HT-29 (cell line): ENCODE measurements at regions not wholly inside any gene's neighbourhood (a gene's known extent, or its start where the extent isn't known, plus 50 kb on each side); places are given as distances from the start of the nearest gene placed in this dataset.
"Not testable (repeated sequence)": the region's sequence is repeated elsewhere in the genome, so short reads cannot be mapped to it uniquely, and the experiment has no call there.

Source experiments
- DNase-seq: peaks from one replicate; pipeline ENCODE4 v3.0.0-alpha.2; 2015; ENCODE audit warnings: low spot score

GRCh38 chr10:118805146-118805545 lies 50.4 kb upstream of the CACUL1 start:
- DNase-seq, result no peak

GRCh38 chr10:118807512-118808305 lies 52.9 kb upstream of the CACUL1 start:
- DNase-seq, result no peak

DNA sequence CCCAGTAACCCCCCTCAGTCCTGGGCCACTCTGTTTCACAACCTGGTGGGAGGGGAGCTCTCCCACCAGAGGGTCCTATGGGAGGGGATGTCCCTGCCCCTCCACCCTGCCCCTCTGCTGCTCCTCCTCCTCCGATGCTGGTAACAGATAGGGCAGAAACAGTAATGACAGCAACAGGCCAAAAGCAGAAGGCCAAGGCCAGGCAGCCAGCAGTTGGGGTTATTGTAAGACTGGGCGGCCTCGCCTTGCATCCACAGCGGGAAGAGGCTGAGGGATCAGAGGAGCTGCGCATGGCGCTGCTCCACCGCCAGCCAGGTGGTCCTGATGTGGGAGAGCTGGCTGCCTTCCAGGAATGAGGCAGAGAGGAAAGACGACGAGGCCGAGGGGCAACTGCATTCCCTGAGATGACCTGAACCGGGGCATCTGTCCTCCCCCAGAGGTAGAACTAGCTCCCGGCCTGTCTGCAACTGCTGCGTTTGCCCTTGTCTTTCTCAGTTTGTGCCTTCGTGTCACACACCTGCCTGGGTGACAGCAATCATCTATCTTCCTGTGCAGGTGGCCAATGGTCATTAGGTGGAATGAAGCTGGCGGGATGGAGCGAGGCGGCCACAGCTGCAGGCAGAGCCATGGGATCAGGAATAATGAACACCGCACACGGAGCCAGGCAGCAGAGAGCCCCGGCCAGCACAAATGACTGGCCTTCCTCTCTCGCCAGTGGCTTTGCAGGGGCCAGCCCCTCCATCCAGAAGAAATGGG lies 54.0 kb upstream of the CACUL1 start:
- no peak for DNase-seq

- no peak for DNase-seq
Observed at GRCh38 chr10:118809357-118810220, 54.8 kb upstream of the CACUL1 start.

- DNase-seq, result no peak
Observed at GRCh38 chr10:118810796-118811505, 56.2 kb upstream of the CACUL1 start.

GRCh38 chr10:118811675-118812392 lies 57.1 kb upstream of the CACUL1 start:
- DNase-seq, result no peak

DNA sequence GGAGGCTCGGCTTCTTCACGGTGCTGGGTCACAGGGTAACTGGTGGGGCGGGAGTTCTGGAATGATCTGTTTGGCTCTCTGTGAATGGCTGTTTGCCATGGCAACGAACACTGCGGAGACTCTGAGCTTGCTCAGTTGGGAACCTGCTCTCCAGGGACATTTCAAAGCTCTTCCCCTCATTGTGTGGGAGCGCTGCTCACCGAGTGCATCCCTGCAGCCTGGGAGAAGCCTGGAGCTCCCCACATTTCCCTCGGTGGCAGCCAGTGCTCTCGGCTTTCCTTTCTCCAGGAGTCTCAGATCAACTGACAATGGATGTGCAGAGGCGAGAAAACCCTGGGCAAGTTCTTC lies 57.6 kb upstream of the CACUL1 start:
- DNase-seq, result no peak

DNA sequence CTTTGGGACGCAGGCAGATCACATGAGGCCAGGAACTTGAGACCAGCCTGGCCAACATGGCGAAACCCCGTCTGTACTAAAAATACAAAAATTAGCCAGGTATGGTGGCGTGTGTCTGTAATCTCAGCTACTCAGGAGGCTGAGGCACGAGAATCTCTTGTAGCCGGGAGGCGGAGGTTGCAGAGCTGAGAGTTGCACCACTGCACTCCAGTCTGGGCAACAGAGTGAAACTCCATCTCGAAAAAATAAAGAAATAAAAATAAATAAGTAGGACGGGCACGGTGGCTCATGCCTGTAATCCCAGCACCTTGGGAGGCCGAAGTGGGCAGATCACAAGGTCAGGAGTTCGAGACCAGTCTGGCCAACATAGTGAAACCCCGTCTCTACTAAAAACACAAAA lies 58.2 kb upstream of the CACUL1 start:
- DNase-seq, result not testable (repeated sequence)

- DNase-seq, result no peak
Observed at GRCh38 chr10:118816471-118817168, 61.9 kb upstream of the CACUL1 start.

DNA sequence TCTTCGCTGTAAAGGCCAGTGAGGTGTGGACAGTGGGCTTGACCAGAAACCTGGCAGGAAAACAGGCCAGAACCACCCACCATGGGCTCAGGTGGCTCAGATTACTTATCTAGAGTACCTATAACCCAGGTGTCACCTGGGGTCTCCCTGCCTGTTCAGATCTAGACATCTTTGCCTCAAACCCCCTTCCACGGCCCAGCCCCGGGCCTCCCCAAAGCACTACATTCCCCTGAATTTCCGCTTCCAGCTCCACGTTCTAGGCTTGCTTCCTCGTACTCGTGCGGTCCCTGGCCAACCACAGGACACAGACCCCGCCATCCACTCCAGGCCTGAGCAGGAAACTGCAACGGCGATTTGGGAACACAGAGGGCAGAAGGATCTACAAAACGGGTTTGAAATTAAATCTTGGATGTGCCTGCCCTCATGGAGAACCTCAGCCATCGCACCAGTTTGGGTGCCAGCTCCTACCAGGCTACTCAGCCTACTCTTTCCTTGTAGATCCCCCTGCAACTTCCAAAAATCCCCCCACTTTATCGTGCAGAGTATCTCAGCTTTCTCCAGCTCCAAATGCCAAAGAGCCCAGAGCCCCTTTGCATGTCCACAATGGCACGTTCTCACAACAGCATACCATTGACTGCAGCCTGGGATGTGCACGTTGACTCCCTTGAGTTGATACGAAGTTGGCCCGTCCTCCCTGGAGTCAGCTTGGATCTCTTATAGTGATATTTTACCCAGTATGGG lies 62.7 kb upstream of the CACUL1 start:
- DNase-seq, result no peak

DNA sequence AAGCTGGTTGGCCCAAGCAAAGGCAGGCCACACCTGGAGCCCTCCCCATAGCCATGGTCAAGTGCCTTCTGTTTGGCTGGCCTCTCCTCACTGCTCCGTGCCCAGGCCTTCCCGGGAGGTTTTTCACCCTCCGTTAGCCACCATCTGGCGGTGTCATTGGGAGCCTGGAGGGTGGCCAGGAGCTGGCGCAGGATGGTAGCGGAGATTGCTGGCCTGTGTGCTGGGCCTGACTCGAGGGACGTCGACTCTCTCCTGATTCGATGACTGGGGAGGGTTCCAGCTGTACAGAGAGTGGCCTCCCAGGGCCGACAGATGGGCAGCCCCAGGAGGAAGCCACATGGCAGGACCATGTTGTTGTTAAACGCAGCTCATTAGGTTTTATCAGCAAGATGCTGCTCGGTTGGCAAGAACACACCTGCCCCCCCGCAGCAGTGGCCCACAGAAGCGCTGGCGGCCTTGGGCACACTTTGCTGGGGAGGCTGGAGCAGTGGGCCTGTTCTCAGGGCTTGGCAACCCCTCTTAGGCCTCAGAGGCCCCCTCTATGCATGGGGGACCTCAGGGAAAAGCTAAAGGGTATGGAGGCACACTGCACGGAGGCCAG lies 64.0 kb upstream of the CACUL1 start:
- DNase-seq, result no peak

- no peak for DNase-seq
Observed at GRCh38 chr10:118820326-118821116, 65.8 kb upstream of the CACUL1 start.

DNA sequence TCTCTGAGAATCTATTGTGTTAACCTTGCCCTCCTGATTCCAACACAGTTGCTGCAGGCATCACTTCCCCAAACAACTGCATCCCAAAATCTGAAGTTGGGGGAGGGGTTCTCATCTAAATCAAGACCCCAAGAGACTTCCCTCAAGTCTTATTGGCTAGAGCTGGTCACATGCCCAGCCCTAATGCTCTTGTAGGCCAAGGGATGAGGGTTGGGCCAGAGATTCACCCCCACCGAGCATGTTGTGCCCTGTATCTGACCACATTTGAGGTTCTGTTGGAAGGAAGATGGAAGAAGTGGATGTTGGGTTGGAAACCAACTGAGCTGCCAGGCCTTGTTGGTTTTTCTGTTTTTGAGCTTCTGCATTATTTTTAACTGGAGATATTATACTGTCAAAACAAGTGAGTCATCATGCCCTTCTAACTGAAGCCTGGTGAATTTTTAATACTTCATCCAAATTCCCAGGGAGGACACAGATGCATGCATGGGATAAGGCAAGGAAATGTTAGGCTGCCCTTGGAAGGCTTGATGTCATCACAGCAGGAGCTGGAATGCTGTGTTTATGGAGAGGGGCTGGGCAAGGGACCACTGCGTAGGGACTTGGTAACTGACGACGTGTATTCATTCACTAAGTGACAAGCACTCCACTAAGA lies 68.6 kb upstream of the CACUL1 start:
- DNase-seq, result no peak

GRCh38 chr10:118827053-118827452 lies 72.3 kb upstream of the CACUL1 start:
- no peak for DNase-seq

DNA sequence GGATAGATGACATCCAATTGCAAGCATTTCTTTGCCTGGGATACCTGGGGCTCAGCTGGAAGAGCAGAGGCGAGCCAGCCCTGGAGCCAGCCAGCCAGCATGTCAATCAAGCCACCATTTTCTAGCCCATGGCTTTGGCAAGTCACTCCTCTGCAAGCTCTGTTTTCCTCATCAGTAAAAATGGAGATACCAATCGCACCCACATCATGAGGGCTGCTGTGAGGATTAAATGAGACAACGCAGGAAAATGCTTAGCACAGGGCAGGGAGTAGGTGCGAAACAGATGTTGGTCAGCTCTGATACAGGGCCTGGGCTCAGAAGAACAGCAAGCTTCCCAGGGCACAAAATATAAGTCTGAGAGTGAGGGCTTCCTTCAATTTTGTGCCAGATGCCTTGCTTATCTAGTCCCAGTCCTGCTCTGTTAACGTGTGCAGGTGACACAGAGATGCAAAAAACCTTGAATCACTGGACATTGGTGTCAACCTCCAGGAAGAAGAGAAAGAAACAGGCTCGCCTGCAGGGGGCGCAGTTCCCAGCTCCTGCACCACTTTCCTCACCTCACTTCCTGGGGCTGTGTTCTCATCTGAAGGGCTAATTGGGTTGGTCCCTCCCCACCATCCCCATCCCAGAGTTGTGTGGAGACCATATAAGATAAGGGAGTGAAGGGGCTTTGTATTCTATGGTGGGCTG lies 72.8 kb upstream of the CACUL1 start:
- DNase-seq, result peak; percentile 12

DNA sequence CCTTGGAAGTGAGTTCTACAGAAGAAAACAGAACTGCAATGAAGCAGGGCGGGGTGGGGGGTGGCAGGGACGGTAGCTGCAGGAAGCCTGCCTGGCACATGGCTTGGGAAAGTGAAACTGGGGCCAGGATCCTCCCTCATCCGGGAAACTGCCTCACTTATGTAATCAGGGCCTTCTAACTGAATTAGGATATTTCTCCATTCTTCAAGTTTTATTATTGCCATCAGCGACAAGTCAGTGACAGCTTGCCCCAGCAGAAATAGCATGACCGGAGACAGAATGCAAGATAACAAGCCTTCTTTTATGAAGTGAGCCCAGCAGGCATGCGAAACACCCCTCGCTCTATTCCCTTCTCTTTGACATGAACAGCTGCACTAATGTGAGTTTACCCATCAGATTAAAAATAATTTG lies 77.5 kb upstream of the CACUL1 start:
- no peak for DNase-seq

DNA sequence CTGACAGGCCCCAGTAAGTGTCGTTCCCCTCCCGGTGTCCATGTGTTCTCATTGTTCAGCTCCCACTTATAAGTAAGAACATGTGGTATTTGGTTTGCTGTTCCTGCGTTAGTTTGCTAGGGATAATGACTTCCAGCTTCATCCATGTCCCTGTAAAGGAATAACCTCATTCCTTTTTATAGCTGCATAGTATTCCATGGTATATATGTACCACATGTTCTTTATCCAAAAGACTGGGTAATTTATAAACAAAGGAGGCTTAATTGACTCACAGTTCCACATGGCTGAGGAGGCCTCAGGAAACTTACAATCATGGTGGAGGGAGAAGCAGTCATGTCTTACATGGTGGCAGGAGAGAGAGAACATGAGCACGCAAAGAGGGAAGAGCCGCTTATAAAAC lies 79.6 kb upstream of the CACUL1 start:
- not testable (repeated sequence) for DNase-seq
